ENCODE measurements at regions not wholly inside any gene's neighbourhood (a gene's known extent, or its start where the extent isn't known, plus 50 kb on each side); places are given as distances from the start of the nearest gene placed in this dataset.

- no peak overlapping the region for H3K27ac ChIP-seq (ENCODE audit: insufficient read depth, low read length)
- no peak overlapping the region for H2AFZ ChIP-seq (ENCODE audit: low read length)
- no peaks in the 10 kb centered on the region for H4K20me1 ChIP-seq (ENCODE audit: control insufficient read depth, extremely low read depth, insufficient read depth, low read length)
- no peak for DNase-seq (ENCODE audit: low read depth in 2 of 2)
- no peak overlapping the region for H3K4me2 ChIP-seq (ENCODE audit: extremely low read depth, insufficient read depth, low read length)
- no peaks in the 10 kb centered on the region for H3K36me3 ChIP-seq (ENCODE audit: control insufficient read depth, insufficient read depth, low read length)
- TF ChIP-seq CTCF (conservative IDR thresholded peaks at IDR 0.05 in 1 of 2, IDR thresholded peaks at IDR 0.05 in 1 of 2; ENCODE audit: low read depth in 1 of 2, low read length in 2 of 2): no peak
- TF ChIP-seq EZH2 (IDR thresholded peaks at IDR 0.05; ENCODE audit: low read length, missing control alignments): no peak
- no peaks in the 10 kb centered on the region for H3K27me3 ChIP-seq (ENCODE audit: control insufficient read depth, insufficient read depth, low read length)
- no peaks in the 10 kb centered on the region for H3K79me2 ChIP-seq (ENCODE audit: control insufficient read depth, insufficient read depth, low read length)
- H3K9me3 ChIP-seq (ENCODE audit: control insufficient read depth, insufficient read depth, low read depth, low read length): no peaks in the 10 kb centered on the region
- H3K4me3 ChIP-seq (replicated peaks in 1 of 4; ENCODE audit: control extremely low read depth in 1 of 4, insufficient read depth in 1 of 4, low read depth in 3 of 4, low read length in 4 of 4): no peak overlapping the region
- no peak overlapping the region for H3K9ac ChIP-seq (ENCODE audit: insufficient read depth, low read length)
- H3K4me1 ChIP-seq (ENCODE audit: control insufficient read depth, extremely low read depth, insufficient read depth, low read length): no peaks in the 10 kb centered on the region
Observed at GRCh38 chr16:86693033-86693432, 114.7 kb downstream of the FOXL1 start.

DNA sequence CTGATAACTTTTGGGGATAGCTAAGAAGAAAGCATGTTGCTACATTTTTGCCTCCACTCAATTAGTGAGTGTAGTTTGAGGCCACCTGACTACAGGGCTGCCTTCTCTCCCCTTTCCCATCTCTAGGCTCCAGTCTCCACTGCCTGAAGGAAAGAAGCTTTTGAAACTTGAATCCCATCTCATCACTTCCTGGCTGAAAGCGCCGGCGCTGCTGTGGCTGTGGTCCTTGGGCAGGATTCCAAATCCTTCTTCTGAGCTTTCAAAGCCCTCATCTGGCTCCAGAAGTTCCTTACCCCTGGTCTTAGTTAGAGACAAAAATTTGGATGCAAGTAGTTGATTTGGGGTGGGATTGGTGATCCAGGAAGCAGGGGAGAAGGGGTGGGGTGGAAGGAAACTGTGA, 119.4 kb downstream of the FOXL1 start:
- TF ChIP-seq EZH2 (IDR thresholded peaks at IDR 0.05; ENCODE audit: low read length, missing control alignments) (no peak), CTCF (conservative IDR thresholded peaks at IDR 0.05 in 1 of 2, IDR thresholded peaks at IDR 0.05 in 1 of 2; ENCODE audit: low read depth in 1 of 2, low read length in 2 of 2) (no peak)
- Histone ChIP-seq H3K9ac (ENCODE audit: insufficient read depth, low read length) (no peak overlapping the region), H3K27me3 (ENCODE audit: control insufficient read depth, insufficient read depth, low read length) (no peaks in the 10 kb centered on the region), H3K4me1 (ENCODE audit: control insufficient read depth, extremely low read depth, insufficient read depth, low read length) (no peaks in the 10 kb centered on the region), H3K4me2 (ENCODE audit: extremely low read depth, insufficient read depth, low read length) (no peak overlapping the region), H3K36me3 (ENCODE audit: control insufficient read depth, insufficient read depth, low read length) (no peaks in the 10 kb centered on the region), H3K79me2 (ENCODE audit: control insufficient read depth, insufficient read depth, low read length) (no peaks in the 10 kb centered on the region), H3K4me3 (replicated peaks in 1 of 4; ENCODE audit: control extremely low read depth in 1 of 4, insufficient read depth in 1 of 4, low read depth in 3 of 4, low read length in 4 of 4) (no peak overlapping the region), H2AFZ (ENCODE audit: low read length) (no peak overlapping the region), H4K20me1 (ENCODE audit: control insufficient read depth, extremely low read depth, insufficient read depth, low read length) (no peaks in the 10 kb centered on the region), H3K9me3 (ENCODE audit: control insufficient read depth, insufficient read depth, low read depth, low read length) (no peaks in the 10 kb centered on the region), H3K27ac (ENCODE audit: insufficient read depth, low read length) (no peak overlapping the region)
- peak; percentile 32 to 43 for DNase-seq (ENCODE audit: low read depth in 2 of 2)

- no peak overlapping the region for H2AFZ ChIP-seq (ENCODE audit: low read length)
Observed at GRCh38 chr16:86700046-86700945, 121.9 kb downstream of the FOXL1 start.

More at GRCh38 chr16:86700046-86700945, 121.9 kb downstream of the FOXL1 start:
- no peaks in the 10 kb centered on the region for H3K79me2 ChIP-seq (ENCODE audit: control insufficient read depth, insufficient read depth, low read length)
- no peak overlapping the region for H3K4me2 ChIP-seq (ENCODE audit: extremely low read depth, insufficient read depth, low read length)
- TF ChIP-seq EZH2 (IDR thresholded peaks at IDR 0.05; ENCODE audit: low read length, missing control alignments) (no peak), CTCF (conservative IDR thresholded peaks at IDR 0.05 in 1 of 2, IDR thresholded peaks at IDR 0.05 in 1 of 2; ENCODE audit: low read depth in 1 of 2, low read length in 2 of 2) (no peak)
- H3K9ac ChIP-seq (ENCODE audit: insufficient read depth, low read length): no peak overlapping the region
- no peak overlapping the region for H3K27ac ChIP-seq (ENCODE audit: insufficient read depth, low read length)
- H4K20me1 ChIP-seq (ENCODE audit: control insufficient read depth, extremely low read depth, insufficient read depth, low read length): no peaks in the 10 kb centered on the region
- H3K27me3 ChIP-seq (ENCODE audit: control insufficient read depth, insufficient read depth, low read length): peaks cover 2% of the 10 kb centered on the region
- H3K4me3 ChIP-seq (replicated peaks in 1 of 4; ENCODE audit: control extremely low read depth in 1 of 4, insufficient read depth in 1 of 4, low read depth in 3 of 4, low read length in 4 of 4): no peak overlapping the region
- DNase-seq (ENCODE audit: low read depth in 2 of 2): peak in 1 of 2 donors; percentile 14
- no peaks in the 10 kb centered on the region for H3K9me3 ChIP-seq (ENCODE audit: control insufficient read depth, insufficient read depth, low read depth, low read length)
- H3K36me3 ChIP-seq (ENCODE audit: control insufficient read depth, insufficient read depth, low read length): no peaks in the 10 kb centered on the region
- H3K4me1 ChIP-seq (ENCODE audit: control insufficient read depth, extremely low read depth, insufficient read depth, low read length): no peaks in the 10 kb centered on the region
